ENCODE measurements at regions not wholly inside any gene's neighbourhood (a gene's known extent, or its start where the extent isn't known, plus 50 kb on each side); places are given as distances from the start of the nearest gene placed in this dataset.

GRCh38 chr1:173421286-173421685 is 55.8 kb upstream of the PRDX6 start:
- H3K4me3 ChIP-seq (ENCODE audit: low read length), result no peak overlapping the region
- H3K9me3 ChIP-seq (ENCODE audit: insufficient read depth, low read length), result no peaks in the 10 kb centered on the region
- H3K4me1 ChIP-seq (ENCODE audit: low read length), result peaks cover 63% of the 10 kb centered on the region
- H3K9ac ChIP-seq (ENCODE audit: low read length), result no peak overlapping the region
- no peak for TF ChIP-seq CTCF (IDR thresholded peaks at IDR 0.05; ENCODE audit: low read depth, low read length)
- no peak overlapping the region for H3K4me2 ChIP-seq (ENCODE audit: low read length)
- H3K79me2 ChIP-seq (ENCODE audit: low read length), result no peaks in the 10 kb centered on the region
- no peaks in the 10 kb centered on the region for H3K36me3 ChIP-seq (replicated peaks; ENCODE audit: low read depth, low read length)
- H3K27ac ChIP-seq (ENCODE audit: low read length), result no peak overlapping the region
- H3K27me3 ChIP-seq (ENCODE audit: low read depth, low read length), result no peaks in the 10 kb centered on the region
- no peak overlapping the region for H2AFZ ChIP-seq (ENCODE audit: low read depth, low read length)
- H4K20me1 ChIP-seq (ENCODE audit: insufficient read depth, low read length), result no peaks in the 10 kb centered on the region

GRCh38 chr1:173421789-173422188 is 55.3 kb upstream of the PRDX6 start:
- Histone ChIP-seq H3K9me3 (ENCODE audit: insufficient read depth, low read length) (no peaks in the 10 kb centered on the region), H4K20me1 (ENCODE audit: insufficient read depth, low read length) (no peaks in the 10 kb centered on the region), H3K27me3 (ENCODE audit: low read depth, low read length) (no peaks in the 10 kb centered on the region), H2AFZ (ENCODE audit: low read depth, low read length) (no peak overlapping the region), H3K4me1 (ENCODE audit: low read length) (peaks cover 60% of the 10 kb centered on the region), H3K4me3 (ENCODE audit: low read length) (no peak overlapping the region), H3K9ac (ENCODE audit: low read length) (no peak overlapping the region), H3K4me2 (ENCODE audit: low read length) (0 out of 2 replicates have a peak overlapping the region, but pooled peaks have one; percentile 7), H3K79me2 (ENCODE audit: low read length) (no peaks in the 10 kb centered on the region), H3K36me3 (replicated peaks; ENCODE audit: low read depth, low read length) (no peaks in the 10 kb centered on the region), H3K27ac (ENCODE audit: low read length) (no peak overlapping the region)
- TF ChIP-seq EZH2phosphoT487 (IDR thresholded peaks at IDR 0.05; ENCODE audit: low read depth), result no peak

GRCh38 chr1:173422456-173422976 is 54.6 kb upstream of the PRDX6 start:
- no peak overlapping the region for H3K9ac ChIP-seq (ENCODE audit: low read length)
- no peak overlapping the region for H3K4me3 ChIP-seq (ENCODE audit: low read length)
- H3K27me3 ChIP-seq (ENCODE audit: low read depth, low read length), result no peaks in the 10 kb centered on the region
- no peak overlapping the region for H2AFZ ChIP-seq (ENCODE audit: low read depth, low read length)
- peaks cover 53% of the 10 kb centered on the region for H3K4me1 ChIP-seq (ENCODE audit: low read length)
- no peak for TF ChIP-seq CTCF (IDR thresholded peaks at IDR 0.05; ENCODE audit: low read depth, low read length)
- no peak for TF ChIP-seq EZH2phosphoT487 (IDR thresholded peaks at IDR 0.05; ENCODE audit: low read depth)
- no peaks in the 10 kb centered on the region for H3K79me2 ChIP-seq (ENCODE audit: low read length)
- H4K20me1 ChIP-seq (ENCODE audit: insufficient read depth, low read length), result no peaks in the 10 kb centered on the region
- H3K9me3 ChIP-seq (ENCODE audit: insufficient read depth, low read length), result no peaks in the 10 kb centered on the region
- no peak overlapping the region for H3K27ac ChIP-seq (ENCODE audit: low read length)
- H3K4me2 ChIP-seq (ENCODE audit: low read length), result 0 out of 2 replicates have a peak overlapping the region, but pooled peaks have one; percentile 7
- H3K36me3 ChIP-seq (replicated peaks; ENCODE audit: low read depth, low read length), result no peaks in the 10 kb centered on the region

DNA sequence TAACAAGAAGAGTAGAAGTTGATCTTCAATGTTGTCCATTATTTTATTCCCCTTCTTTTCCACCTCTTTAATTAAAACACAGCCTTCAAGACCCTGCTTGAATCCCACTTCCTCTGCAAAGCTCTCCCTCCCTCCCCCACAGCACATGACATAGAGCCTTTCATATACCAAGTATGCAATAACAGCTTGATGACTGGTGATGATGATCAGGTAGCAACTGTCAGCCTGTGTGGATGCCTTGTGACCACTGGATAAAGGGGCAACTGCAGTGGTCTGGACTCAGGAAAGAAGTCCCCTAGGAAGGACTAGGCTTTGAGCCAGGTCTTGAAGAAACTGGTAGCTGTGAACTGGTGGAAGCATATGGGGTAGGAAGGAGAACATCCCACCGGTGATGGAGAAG is 53.8 kb upstream of the PRDX6 start:
- TF ChIP-seq CTCF (IDR thresholded peaks at IDR 0.05; ENCODE audit: low read depth, low read length), result no peak
- no peak for TF ChIP-seq EZH2phosphoT487 (IDR thresholded peaks at IDR 0.05; ENCODE audit: low read depth)
- Histone ChIP-seq H3K36me3 (replicated peaks; ENCODE audit: low read depth, low read length) (no peaks in the 10 kb centered on the region), H3K4me2 (ENCODE audit: low read length) (no peak overlapping the region), H3K9me3 (ENCODE audit: insufficient read depth, low read length) (no peaks in the 10 kb centered on the region), H2AFZ (ENCODE audit: low read depth, low read length) (no peak overlapping the region), H3K27ac (ENCODE audit: low read length) (no peak overlapping the region), H3K9ac (ENCODE audit: low read length) (no peak overlapping the region), H3K79me2 (ENCODE audit: low read length) (no peaks in the 10 kb centered on the region), H3K4me3 (ENCODE audit: low read length) (no peak overlapping the region), H3K4me1 (ENCODE audit: low read length) (peaks cover 45% of the 10 kb centered on the region), H4K20me1 (ENCODE audit: insufficient read depth, low read length) (no peaks in the 10 kb centered on the region), H3K27me3 (ENCODE audit: low read depth, low read length) (no peaks in the 10 kb centered on the region)
